Choroid plexus epithelial cell (primary cell): ENCODE measurements at regions not wholly inside any gene's neighbourhood (a gene's known extent, or its start where the extent isn't known, plus 50 kb on each side); places are given as distances from the start of the nearest gene placed in this dataset.

Experiments used
- DNase-seq: peaks from one replicate; pipeline ENCODE4 v3.0.0-alpha.2; 2010; ENCODE audit warnings: low read depth
- H3K4me3 ChIP-seq: 2 replicates; pipeline ENCODE4 v1.5.1; 2011; ENCODE audit warnings: low read depth, mild to moderate bottlenecking, control low read depth, low read length, moderate library complexity
- TF ChIP-seq, protein P1 (sequence below): conservative IDR thresholded peaks from 2 replicates; pipeline ENCODE4 v1.5.1; 2011; ENCODE audit warnings: low read depth, mild to moderate bottlenecking, control low read depth, inconsistent platforms, low read length, moderate library complexity

DNA sequence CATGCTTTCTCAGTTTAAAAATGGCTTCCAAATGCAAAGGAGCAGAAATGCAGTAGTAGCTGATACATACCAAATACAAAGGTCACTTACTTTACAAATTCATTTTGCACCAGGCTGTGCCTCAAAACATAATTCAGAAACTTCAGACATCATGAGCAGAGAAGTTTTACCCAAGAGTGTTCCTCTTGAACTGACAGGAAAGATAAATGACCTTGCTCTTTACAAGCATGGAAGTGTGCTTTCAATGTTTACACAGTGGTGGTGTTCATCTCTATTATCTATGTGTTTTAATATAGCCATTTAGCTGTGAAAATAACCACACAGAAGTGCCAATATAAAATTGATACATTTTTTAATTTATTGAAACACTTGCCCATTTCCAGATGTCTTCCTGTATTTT is 383.4 kb downstream of the ANKRD50 start:
- no peak overlapping the region for H3K4me3 ChIP-seq
- TF ChIP-seq, protein P1, sequence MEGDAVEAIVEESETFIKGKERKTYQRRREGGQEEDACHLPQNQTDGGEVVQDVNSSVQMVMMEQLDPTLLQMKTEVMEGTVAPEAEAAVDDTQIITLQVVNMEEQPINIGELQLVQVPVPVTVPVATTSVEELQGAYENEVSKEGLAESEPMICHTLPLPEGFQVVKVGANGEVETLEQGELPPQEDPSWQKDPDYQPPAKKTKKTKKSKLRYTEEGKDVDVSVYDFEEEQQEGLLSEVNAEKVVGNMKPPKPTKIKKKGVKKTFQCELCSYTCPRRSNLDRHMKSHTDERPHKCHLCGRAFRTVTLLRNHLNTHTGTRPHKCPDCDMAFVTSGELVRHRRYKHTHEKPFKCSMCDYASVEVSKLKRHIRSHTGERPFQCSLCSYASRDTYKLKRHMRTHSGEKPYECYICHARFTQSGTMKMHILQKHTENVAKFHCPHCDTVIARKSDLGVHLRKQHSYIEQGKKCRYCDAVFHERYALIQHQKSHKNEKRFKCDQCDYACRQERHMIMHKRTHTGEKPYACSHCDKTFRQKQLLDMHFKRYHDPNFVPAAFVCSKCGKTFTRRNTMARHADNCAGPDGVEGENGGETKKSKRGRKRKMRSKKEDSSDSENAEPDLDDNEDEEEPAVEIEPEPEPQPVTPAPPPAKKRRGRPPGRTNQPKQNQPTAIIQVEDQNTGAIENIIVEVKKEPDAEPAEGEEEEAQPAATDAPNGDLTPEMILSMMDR = no peak
- DNase-seq = no peak

DNA sequence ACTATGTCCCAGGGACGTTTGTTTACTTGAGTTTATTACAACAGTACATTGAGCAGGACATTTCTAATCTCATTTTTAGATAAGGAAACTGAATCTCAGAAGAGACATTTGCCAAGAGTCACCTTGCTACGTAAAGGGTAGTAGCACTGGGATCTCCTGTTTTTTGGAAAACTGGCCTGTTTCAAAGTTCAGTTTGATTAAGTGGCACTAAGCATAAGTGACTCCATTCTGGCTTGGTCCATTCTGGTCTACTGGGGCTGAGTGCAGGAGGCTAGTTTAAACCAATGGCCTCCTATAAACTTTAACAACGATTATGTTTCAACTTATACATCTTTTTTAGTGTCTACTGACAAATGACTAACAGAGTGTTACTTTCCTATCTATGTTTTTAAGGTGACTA is 382.5 kb downstream of the ANKRD50 start:
- DNase-seq = no peak
- TF ChIP-seq, protein P1 = no peak
- H3K4me3 ChIP-seq = no peak overlapping the region

DNA sequence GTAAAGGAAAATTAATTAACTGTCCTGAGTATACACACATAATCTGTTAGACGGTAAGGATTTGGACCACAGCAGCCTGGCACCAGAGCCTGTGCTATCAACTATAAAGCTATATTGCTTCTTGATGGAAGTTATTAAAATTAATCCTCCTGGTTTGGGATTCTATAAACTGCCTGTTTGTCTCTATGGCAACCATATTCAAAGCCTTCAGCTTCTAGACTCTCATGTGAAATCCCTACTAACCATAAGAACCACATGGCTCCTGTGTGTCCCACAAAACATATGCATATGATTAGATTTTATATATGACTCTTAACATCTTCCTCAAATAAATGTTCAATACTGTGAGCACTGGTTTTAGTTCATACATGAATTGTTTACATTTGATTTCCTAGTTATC is 380.8 kb downstream of the ANKRD50 start:
- H3K4me3 ChIP-seq = no peak overlapping the region
- TF ChIP-seq, protein P1 = no peak
- no peak for DNase-seq

DNA sequence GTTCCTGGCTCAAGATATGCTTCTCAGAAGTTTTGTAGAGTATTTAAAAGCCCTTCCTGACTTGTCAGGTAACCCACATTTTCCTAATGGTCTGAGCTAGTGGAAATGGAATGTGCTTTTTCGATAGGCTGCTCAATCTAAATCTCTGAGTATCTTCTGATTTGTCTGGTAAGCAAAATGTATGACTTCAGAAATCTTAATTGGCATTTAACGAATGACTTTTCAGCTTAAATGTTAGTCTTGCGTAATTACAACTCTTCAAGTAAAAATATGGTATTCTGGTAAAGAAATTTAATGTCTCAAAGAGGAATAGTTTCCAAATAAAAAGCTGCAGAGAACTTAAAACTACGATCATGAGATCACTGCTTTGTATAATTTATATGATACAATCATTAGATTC is 379.1 kb downstream of the ANKRD50 start:
- H3K4me3 ChIP-seq = no peak overlapping the region
- TF ChIP-seq, protein P1 = no peak
- no peak for DNase-seq

DNA sequence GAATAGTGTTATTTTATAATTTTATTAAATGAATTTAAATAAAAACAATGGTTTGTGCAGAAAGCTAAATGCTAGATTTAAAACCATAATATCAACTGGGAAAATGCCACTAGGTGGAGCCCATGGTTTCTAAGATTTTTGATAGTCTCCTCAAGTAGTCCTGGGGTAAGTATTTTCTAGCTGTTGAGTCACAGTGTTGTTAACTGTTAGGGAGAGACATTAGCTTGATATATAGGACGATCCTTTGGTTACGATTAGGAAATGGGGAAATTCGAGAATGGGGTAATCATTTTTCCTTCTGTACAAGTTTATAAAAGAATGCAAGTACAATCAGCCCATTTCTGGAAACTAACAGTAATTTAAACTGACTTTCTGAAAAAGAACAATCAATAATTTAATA is 378.4 kb downstream of the ANKRD50 start:
- TF ChIP-seq, protein P1 = peak; percentile 68
- H3K4me3 ChIP-seq = peak overlapping the region; percentile 33
- DNase-seq = peak; percentile 93

DNA sequence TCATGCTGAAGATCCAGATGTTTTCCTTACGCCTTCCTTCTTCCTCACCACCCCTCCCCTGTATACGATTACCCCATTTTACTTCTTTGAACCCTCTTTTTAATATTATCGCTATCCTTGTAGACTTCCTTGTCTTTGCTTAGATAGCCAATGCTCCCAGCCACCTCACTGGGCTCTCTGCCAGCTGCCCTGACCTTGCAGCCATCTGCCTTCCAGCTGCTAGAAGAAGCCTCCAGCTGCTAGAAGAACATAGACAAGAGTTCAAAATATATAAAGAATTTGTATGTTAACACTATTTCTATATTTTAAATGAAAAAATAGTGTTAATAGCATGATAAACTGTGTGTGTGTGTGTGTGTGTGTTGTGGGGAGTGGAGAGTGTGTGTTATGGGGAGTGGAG is 374.7 kb downstream of the ANKRD50 start:
- TF ChIP-seq, protein P1 = no peak
- no peak overlapping the region for H3K4me3 ChIP-seq
- DNase-seq = peak; percentile 70

DNA sequence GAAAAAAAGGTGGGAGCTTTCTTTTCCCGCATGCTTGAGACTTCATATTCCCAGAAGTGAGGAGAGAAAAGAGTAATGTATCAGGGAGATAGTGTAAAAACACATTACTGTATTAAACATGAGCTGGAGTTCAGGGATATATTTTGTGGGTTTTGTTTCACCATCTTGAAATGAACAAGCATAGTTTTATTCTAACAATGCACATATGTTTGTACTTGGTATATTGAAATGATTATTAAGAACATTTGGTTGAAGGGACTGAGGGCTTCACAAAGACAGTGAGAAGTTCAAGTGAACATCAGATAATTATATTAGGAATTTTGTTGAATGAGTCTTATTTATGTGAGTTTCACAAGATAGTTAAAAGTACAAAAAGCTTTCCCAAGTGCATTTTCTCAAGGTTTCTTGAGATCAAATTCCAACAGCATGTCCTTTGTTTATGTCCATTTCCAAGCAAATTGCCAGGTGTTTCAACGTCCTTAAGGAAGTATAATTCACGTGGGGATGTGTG is 368.8 kb downstream of the ANKRD50 start:
- no peak overlapping the region for H3K4me3 ChIP-seq
- no peak for DNase-seq
- TF ChIP-seq, protein P1 = no peak
